Adrenal gland (tissue), 5 donors: ENCODE measurements at regions not wholly inside any gene's neighbourhood (a gene's known extent, or its start where the extent isn't known, plus 50 kb on each side); places are given as distances from the start of the nearest gene placed in this dataset.

ENCODE experiments used
- CTCF ChIP-seq, 6 experiments: fragments of 450-650 bp in 4 of 6; fragments of 200-600 bp in 2 of 6; sonication (generic) in 1 of 6; IDR thresholded peaks; 1 replicate in 5 of 6; 2 replicates in 1 of 6; pipeline versions ENCODE4 v1.5.1 to v1.8.0; 2016 to 2021; ENCODE audit warnings: antibody characterized with exemption in 6 of 6, mild to moderate bottlenecking in 2 of 6, moderate library complexity in 1 of 6
- POLR2A ChIP-seq, 2 donors: fragments of 450-650 bp; IDR thresholded peaks; one replicate each; pipeline ENCODE4 v1.6.1; 2017; ENCODE audit warnings: antibody characterized with exemption in 2 of 2, mild to moderate bottlenecking in 2 of 2, moderate library complexity in 1 of 2
- donor health status: DM: no; HTN: no; CAD: no.

GRCh38 chr20:5474646-5475550, 135.9 kb downstream of the GPCPD1 start:
- no peak for TF ChIP-seq CTCF (IDR thresholded peaks at IDR 0.05)
- no peak for TF ChIP-seq POLR2A (IDR thresholded peaks at IDR 0.05)
